NOMO-1 (cell line): ENCODE measurements at regions not wholly inside any gene's neighbourhood (a gene's known extent, or its start where the extent isn't known, plus 50 kb on each side); places are given as distances from the start of the nearest gene placed in this dataset.
"Not testable (repeated sequence)": the region's sequence is repeated elsewhere in the genome, so short reads cannot be mapped to it uniquely, and the experiment has no call there.

ENCODE experiments used
- DNase-seq, 2 experiments: peaks; one replicate each; lab custom pipeline; 2025; ENCODE audit not compliant: unreplicated experiment in 2 of 2; lab: John Stamatoyannopoulos, UW

DNA sequence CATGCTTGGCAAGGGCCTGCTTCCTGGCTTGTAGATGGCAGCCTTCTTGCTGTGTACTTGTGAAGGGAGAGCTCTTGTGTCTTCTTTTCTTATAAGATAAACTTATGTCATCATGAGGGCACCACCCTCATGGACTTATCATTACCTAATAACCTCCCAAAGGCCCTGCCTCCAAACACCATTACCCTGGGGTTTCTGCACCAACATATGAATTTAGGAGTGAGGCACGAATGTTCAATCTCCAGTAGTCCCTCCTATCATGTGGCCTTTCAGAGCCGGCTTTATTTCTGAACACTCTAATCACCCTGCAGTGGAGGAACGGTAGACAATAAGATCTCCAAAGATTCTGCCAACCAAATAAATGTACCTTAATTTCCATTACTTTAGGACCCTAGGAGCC, 144.3 kb downstream of the ABCC12 start:
- no peak for DNase-seq

DNA sequence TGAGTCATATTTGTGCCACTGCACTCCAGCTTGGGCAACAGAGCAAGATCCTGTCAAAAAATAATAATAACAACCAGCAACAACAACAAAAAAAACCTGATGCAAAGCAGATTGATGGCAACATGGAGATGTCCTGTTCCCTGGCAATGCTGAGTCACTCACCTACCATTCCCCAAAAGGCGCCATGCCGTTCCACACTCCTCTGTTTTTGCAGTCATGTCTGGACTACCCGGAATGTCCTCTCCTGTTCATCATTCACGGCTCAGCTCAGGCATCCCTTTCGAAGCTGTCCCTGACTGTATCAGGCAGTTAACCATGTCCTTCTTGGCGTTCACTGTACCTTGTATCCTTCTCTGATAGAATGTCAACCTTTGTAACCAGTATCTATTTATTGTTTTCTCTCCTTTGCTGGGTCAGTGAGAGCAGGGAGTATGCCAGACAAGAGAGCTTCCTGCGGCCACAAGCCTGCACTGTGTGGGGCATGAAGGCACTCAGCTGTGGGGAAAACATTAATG, 147.7 kb downstream of the ABCC12 start:
- no peak for DNase-seq

- DNase-seq: no peak
These were observed 151.6 kb downstream of the ABCC12 start for GRCh38 chr16:48004141-48004695.

- DNase-seq: no peak
These were observed 152.4 kb downstream of the ABCC12 start for GRCh38 chr16:48003206-48003907.

- DNase-seq: no peak
These were observed 154.4 kb downstream of the ABCC12 start for GRCh38 chr16:48001324-48001895.

- DNase-seq: no peak
These were observed 155.2 kb downstream of the ABCC12 start for GRCh38 chr16:48000622-48001021.

GRCh38 chr16:47999595-47999994, 156.2 kb downstream of the ABCC12 start:
- DNase-seq: no peak

DNA sequence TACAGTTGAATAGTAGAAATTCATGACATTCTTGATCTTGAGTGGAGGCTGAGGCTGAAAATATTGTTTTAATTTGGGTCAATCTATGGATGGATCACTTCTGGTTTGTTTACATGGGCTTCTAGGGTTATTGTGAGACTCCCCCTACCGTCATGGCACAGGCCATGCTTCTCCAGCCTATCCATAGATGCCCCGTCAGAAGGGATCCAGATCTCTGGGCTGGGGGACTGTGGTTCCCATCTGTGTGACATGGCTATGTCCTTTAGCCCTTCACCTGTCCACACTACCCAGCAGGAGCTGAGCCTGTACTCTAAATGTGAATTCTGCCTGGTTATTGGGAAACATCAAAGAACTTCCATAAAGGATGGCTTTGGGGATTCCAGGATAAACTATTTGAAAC, 160.4 kb downstream of the ABCC12 start:
- no peak for DNase-seq

- no peak for DNase-seq
These were observed 164.3 kb downstream of the ABCC12 start for GRCh38 chr16:47991491-47991890.

DNA sequence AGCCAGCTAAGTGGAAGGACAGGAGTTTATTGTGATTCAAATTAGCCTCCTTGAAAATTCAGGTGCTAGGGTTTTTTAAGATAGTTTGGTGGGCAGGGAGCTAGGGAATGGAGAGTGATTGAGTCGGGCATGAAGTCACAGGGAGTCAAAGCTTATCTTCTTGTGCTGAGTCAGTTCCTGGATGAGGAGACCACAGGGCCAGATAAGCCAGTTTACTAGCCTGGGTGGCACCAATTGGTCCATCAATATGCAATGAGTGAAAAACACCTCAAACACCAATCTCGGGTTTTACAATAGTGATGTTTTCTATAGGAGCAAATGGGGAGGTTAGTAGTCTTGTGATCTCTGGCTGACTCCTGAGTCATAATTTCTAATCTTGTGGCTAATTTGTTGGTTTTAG, 165.1 kb downstream of the ABCC12 start:
- no peak for DNase-seq

- DNase-seq: no peak
These were observed 168.7 kb downstream of the ABCC12 start for GRCh38 chr16:47987136-47987535.

DNA sequence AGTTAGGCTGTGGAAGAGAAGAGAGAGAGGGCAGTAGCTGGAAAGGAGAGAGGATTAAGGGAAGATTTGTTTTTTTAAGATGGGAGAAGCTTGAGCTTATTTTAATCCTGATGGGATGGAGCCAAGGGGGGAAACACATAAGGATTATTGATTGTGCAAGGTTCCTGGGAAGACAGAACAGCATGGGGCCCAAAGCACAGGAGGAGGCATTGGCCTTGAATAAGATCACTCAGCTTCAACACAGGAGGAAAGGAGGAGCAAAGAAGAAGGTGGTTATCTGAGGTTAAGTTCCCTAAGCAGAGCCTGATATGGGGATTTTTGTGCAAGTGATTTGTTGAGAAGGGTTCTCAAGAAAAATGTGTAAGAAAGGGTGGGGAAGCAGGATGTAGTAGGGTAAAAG, 169.8 kb downstream of the ABCC12 start:
- DNase-seq: no peak

DNA sequence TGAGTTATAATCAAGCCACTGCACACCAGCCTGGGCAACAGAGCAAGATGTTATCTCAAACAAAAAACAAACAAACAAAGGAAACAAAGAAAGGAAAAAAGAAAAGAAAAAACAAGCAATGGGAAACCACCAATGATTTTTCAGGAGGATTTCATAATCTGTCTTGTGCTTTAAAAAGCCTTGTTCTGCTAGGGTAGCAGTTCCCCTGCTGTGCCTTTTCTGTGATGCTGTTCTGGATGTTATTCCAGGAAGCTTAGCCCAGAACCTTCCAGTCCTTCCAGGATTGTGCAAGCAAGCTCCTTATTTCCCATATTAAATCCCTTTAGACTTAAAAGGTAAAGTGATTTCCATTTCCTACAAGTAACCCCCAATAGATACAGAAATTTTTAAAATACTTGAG, 171.1 kb downstream of the ABCC12 start:
- DNase-seq: no peak

DNA sequence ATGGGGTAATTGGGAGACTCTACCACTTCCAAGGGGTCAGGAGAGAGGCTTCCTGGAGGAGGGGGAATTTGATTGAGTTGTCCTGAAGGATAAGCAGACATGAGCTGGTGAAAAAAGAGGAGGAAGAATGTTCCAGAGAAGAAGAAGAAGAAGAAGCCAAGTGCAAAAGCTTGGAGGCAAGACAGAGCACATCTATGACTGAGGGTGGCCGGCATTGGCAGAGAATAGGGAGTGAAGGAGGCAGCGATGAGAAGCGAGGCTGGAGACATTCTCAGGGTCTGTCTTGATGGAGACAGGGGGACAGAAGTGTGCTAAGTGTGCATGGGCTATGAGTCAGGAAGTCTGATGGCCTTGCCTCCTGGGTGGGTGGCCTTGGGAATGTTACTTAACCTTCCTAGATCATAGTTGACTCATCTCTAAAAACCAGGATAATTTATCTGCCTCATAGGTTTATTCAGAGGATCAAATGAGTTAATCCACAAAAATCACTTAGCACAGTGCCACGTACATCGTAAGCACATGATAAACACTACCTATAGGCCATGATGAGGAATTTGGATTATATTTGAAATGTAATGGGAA, 171.7 kb downstream of the ABCC12 start:
- DNase-seq: no peak

- DNase-seq: no peak
These were observed 175.6 kb downstream of the ABCC12 start for GRCh38 chr16:47980212-47980611.

DNA sequence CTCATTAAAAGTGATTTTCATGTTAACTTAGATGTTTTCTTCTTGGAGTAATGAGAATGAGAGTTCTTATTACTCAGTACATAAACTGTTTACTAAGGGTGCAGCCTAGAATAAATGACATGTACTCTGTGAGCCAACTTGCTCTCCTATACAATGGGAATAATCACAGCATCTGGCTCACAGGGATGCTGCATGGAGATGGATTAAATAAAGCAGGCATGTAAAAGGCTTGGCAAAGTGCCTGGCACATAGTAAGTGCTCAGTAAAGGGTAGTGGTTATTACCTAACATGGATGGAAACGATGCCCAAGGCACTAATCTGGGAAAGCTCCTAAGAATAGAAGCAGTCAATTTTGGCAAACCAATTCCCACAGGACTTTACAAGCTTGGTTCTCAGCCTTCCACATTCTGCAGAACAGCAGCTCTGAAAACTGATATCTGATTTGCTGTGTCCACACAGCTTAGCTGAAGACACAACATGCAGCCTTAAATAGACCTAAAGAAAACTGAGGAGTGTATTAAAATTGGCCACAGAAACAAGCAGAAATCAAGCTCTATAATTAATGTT, 176.1 kb downstream of the ABCC12 start:
- no peak for DNase-seq

DNA sequence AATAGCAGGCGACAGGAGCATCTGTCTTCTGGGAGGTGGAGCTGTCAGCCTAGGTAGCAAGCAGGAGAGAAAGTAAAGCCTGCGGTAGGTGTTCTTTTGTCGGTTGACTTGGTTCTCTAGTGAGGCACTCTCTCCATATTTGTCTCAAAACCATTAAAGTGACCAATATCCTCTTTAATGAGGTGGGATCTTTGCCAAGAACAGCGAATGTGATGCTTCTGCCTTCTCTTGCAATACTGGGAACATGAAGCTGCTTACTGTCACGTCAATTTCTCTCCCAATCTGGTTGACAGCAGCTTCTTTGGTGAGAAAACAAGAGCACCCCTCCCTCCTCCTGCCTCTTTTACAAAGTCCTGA, 176.7 kb downstream of the ABCC12 start:
- no peak for DNase-seq

DNA sequence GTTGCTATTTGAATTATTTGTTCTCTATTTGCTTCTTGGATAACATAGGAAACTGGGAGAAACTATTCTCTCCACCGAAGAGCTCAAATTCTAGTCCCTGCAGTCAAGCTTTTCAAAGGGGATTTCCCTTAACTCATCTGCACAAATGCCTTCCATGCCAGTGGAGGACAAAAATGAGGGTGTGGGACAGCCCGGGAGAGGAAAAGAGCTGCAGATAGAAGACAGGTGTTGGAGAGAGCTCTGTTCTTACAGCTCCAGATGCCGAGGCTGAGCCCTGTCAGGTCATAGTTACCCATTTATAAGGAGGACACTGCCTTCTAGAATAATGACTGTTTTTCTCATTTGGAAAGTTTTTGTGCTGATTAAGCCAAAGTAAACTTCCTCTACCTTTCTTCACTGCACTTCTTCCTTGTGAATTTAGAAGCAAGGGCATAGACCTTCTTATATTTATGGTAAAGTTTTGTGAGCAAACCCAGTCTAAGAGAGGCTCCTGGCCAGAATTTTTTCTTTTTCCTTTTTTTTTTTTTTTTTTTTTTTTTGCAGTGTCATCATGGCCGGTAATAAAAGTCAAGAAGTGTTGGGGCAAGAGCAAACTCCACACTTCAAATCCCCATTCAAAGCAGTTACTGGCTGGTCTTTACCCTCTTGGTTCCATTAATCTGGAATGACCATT, 177.2 kb downstream of the ABCC12 start:
- DNase-seq: no peak

GRCh38 chr16:47977802-47978201, 178.0 kb downstream of the ABCC12 start:
- no peak for DNase-seq

- no peak for DNase-seq
These were observed 179.1 kb downstream of the ABCC12 start for GRCh38 chr16:47976636-47977210.

DNA sequence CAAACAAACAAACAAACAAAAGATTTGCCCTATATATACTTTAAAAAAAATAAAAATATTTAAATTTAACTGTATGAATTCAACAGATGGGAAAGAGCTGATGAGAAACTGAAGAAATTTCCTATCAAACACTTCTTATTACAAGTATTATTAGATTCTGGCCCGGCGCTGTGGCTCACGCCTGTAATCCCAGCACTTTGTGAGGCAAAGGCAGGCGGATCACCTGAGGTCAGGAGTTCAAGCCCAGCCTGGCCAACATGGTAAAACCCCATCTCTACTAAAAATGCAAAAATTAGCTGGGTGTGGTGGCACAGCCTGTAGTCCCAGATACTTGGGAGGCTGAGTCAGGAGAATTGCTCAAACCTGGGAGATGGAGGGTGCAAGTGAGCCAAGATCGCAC, 180.8 kb downstream of the ABCC12 start:
- not testable (repeated sequence) for DNase-seq
